ENCODE measurements at regions not wholly inside any gene's neighbourhood (a gene's known extent, or its start where the extent isn't known, plus 50 kb on each side); places are given as distances from the start of the nearest gene placed in this dataset.

DNA sequence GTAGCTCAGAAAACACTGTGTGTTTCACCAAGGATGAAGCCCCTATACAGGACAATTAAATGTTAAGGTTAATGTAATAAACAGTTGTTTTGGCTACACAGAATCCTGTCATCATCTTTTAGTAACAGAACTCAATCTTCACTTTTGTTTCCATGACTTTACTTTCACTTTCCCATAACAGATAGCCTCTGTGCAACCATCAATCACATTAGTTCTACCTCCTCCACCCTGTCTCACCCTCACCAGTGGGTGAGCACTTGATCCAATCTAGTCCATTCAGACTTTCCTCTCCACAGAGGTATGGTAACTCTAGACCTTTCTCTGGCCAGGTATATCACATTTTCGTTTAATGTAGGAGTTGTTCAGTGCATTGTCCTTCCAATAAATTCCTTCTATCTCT is 1018.5 kb downstream of the ADGRL2 start:
- DNase-seq (ENCODE audit: low read depth) = no peak
- no peak for TF ChIP-seq CTCF (IDR thresholded peaks at IDR 0.05; ENCODE audit: low read depth, low read length, missing control alignments)
- H3K4me3 ChIP-seq (ENCODE audit: low read depth, low read length) = no peak overlapping the region

- no peak for DNase-seq (ENCODE audit: low read depth)
- H3K4me3 ChIP-seq (ENCODE audit: low read depth, low read length) = no peak overlapping the region
- no peak for TF ChIP-seq CTCF (IDR thresholded peaks at IDR 0.05; ENCODE audit: low read depth, low read length, missing control alignments)
Measured at GRCh38 chr1:82818586-82818985, 1017.9 kb downstream of the ADGRL2 start.

GRCh38 chr1:82813386-82813785 is 1012.7 kb downstream of the ADGRL2 start:
- DNase-seq (ENCODE audit: low read depth) = no peak
- no peak overlapping the region for H3K4me3 ChIP-seq (ENCODE audit: low read depth, low read length)
- no peak for TF ChIP-seq CTCF (IDR thresholded peaks at IDR 0.05; ENCODE audit: low read depth, low read length, missing control alignments)

DNA sequence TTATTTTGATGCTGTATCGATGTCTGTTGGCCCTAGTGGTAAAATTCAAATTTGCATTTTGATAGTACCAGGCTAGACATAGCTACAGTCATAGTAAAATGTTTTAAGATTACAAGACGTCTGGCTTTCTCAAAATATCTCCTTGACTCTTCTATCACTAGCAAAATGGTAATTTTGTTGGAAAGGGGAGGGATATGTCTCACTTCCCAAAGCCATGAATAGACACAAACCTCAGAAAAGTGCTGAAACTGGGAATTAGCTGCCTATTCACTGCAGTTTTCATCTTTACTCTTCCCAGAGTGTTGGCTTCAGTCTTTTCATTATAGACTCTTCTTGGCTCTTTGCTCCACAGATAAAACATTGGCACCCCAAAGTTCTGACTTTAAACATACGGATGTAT is 1009.9 kb downstream of the ADGRL2 start:
- no peak for DNase-seq (ENCODE audit: low read depth)
- H3K4me3 ChIP-seq (ENCODE audit: low read depth, low read length) = no peak overlapping the region

GRCh38 chr1:82807563-82807962 is 1006.8 kb downstream of the ADGRL2 start:
- DNase-seq (ENCODE audit: low read depth) = no peak
- H3K4me3 ChIP-seq (ENCODE audit: low read depth, low read length) = no peak overlapping the region
- TF ChIP-seq CTCF (IDR thresholded peaks at IDR 0.05; ENCODE audit: low read depth, low read length, missing control alignments) = no peak

More for the DNA sequence above, 1009.9 kb downstream of the ADGRL2 start:
- no peak for TF ChIP-seq CTCF (IDR thresholded peaks at IDR 0.05; ENCODE audit: low read depth, low read length, missing control alignments)

DNA sequence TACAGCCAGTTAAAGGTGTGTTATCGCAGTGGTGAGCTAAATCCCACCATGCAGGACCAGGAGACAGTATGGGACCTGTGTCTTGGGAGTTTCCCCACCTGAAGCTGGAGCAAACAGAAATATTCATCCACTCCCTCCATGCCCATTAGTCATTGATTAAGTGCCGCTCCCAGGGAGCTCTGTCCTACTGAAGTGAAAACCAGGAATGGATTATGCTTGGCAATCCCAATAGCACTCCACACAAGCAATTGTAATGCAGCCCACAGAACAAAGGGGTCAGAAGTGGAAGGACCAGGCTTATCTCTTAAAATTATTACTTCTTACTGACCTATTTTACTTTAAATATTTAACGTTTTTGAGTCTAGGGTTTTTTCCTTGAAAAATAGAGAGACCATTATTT is 1005.4 kb downstream of the ADGRL2 start:
- no peak overlapping the region for H3K4me3 ChIP-seq (ENCODE audit: low read depth, low read length)
- DNase-seq (ENCODE audit: low read depth) = no peak
- TF ChIP-seq CTCF (IDR thresholded peaks at IDR 0.05; ENCODE audit: low read depth, low read length, missing control alignments) = no peak

GRCh38 chr1:82801176-82801575 is 1000.4 kb downstream of the ADGRL2 start:
- no peak for TF ChIP-seq CTCF (IDR thresholded peaks at IDR 0.05; ENCODE audit: low read depth, low read length, missing control alignments)
- no peak overlapping the region for H3K4me3 ChIP-seq (ENCODE audit: low read depth, low read length)
- DNase-seq (ENCODE audit: low read depth) = no peak

Measured in GM12864 (cell line).